Activated T-cell treated with anti-CD3 and anti-CD28 coated beads, Interleukin-2, amount 50 U/mL, for 1 hour (primary cell): ENCODE measurements at regions not wholly inside any gene's neighbourhood (a gene's known extent, or its start where the extent isn't known, plus 50 kb on each side); places are given as distances from the start of the nearest gene placed in this dataset.

ENCODE experiments used
- DNase-seq: peaks from one replicate; pipeline ENCODE4 v3.0.0-alpha.2; 2020

- DNase-seq: no peak
These were observed 415.5 kb upstream of the COBL start for GRCh38 chr7:51732116-51732515.

- no peak for DNase-seq
These were observed 414.5 kb upstream of the COBL start for GRCh38 chr7:51731075-51731474.

- DNase-seq: no peak
These were observed 410.8 kb upstream of the COBL start for GRCh38 chr7:51727441-51727840.

GRCh38 chr7:51706851-51707250 lies 390.2 kb upstream of the COBL start:
- no peak for DNase-seq

GRCh38 chr7:51705701-51706100 lies 389.1 kb upstream of the COBL start:
- DNase-seq: no peak

- no peak for DNase-seq
These were observed 386.1 kb upstream of the COBL start for GRCh38 chr7:51702673-51703072.

- no peak for DNase-seq
These were observed 385.3 kb upstream of the COBL start for GRCh38 chr7:51701935-51702334.

GRCh38 chr7:51700593-51701215 lies 384.1 kb upstream of the COBL start:
- DNase-seq: no peak

GRCh38 chr7:51693258-51693657 lies 376.6 kb upstream of the COBL start:
- no peak for DNase-seq

GRCh38 chr7:51689547-51689946 lies 372.9 kb upstream of the COBL start:
- no peak for DNase-seq

- DNase-seq: no peak
These were observed 369.2 kb upstream of the COBL start for GRCh38 chr7:51685794-51686193.

GRCh38 chr7:51680594-51681399 lies 364.2 kb upstream of the COBL start:
- DNase-seq: no peak

GRCh38 chr7:51679358-51679757 lies 362.7 kb upstream of the COBL start:
- DNase-seq: no peak

GRCh38 chr7:51666751-51667150 lies 350.1 kb upstream of the COBL start:
- no peak for DNase-seq

- DNase-seq: no peak
These were observed 349.7 kb upstream of the COBL start for GRCh38 chr7:51666266-51666665.

- no peak for DNase-seq
These were observed 348.6 kb upstream of the COBL start for GRCh38 chr7:51665045-51665780.

- DNase-seq: no peak
These were observed 343.9 kb upstream of the COBL start for GRCh38 chr7:51660516-51660915.

- DNase-seq: no peak
These were observed 342.1 kb upstream of the COBL start for GRCh38 chr7:51658684-51659083.

GRCh38 chr7:51647931-51648351 lies 331.3 kb upstream of the COBL start:
- DNase-seq: no peak

- DNase-seq: no peak
These were observed 330.9 kb upstream of the COBL start for GRCh38 chr7:51647486-51647885.

- no peak for DNase-seq
These were observed 329.2 kb upstream of the COBL start for GRCh38 chr7:51645702-51646298.

- no peak for DNase-seq
These were observed 328.6 kb upstream of the COBL start for GRCh38 chr7:51645255-51645654.

GRCh38 chr7:51644216-51644615 lies 327.6 kb upstream of the COBL start:
- no peak for DNase-seq

- DNase-seq: no peak
These were observed 324.2 kb upstream of the COBL start for GRCh38 chr7:51640841-51641240.
